Keratinocyte (primary cell): ENCODE measurements at regions not wholly inside any gene's neighbourhood (a gene's known extent, or its start where the extent isn't known, plus 50 kb on each side); places are given as distances from the start of the nearest gene placed in this dataset.

Source experiments
- DNase-seq: peaks from one replicate; pipeline ENCODE4 v3.0.0-alpha.2; 2011; ENCODE audit warnings: low read depth, missing footprints, low spot score
- FAIRE-seq: peaks from 2 replicates; lab custom pipeline; 2011; peaks lifted over from hg19 to GRCh38; lab: Jason Lieb, UNC
- H2AFZ ChIP-seq: 2 replicates; pipeline ENCODE4 v1.6.0; 2012; ENCODE audit warnings: low read length, control low read depth, inconsistent platforms; ENCODE audit not compliant: control insufficient read depth
- H3K27ac ChIP-seq: 2 replicates; pipeline ENCODE4 v1.5.1; 2011; ENCODE audit warnings: low read length; ENCODE audit not compliant: control insufficient read depth, insufficient read depth
- H3K27me3 ChIP-seq: 3 replicates; pipeline ENCODE4 v1.6.0; 2011; ENCODE audit warnings: low read length; ENCODE audit not compliant: control insufficient read depth, insufficient read depth; ENCODE audit errors: extremely low read depth
- H3K36me3 ChIP-seq, 2 experiments: 2 replicates in 1 of 2; 3 replicates in 1 of 2; pipeline ENCODE4 v1.5.1; 2011; ENCODE audit warnings: low read length in 2 of 2, mild to moderate bottlenecking in 1 of 2; ENCODE audit not compliant: control insufficient read depth in 2 of 2, insufficient read depth in 2 of 2; ENCODE audit errors: extremely low read depth in 1 of 2
- H3K4me1 ChIP-seq: 3 replicates; pipeline ENCODE4 v1.5.1; 2011; ENCODE audit warnings: low read length; ENCODE audit not compliant: control insufficient read depth, insufficient read depth; ENCODE audit errors: extremely low read depth
- H3K4me2 ChIP-seq: 3 replicates; pipeline ENCODE4 v1.6.0; 2011; ENCODE audit warnings: low read depth, low read length; ENCODE audit not compliant: control insufficient read depth, insufficient read depth; ENCODE audit errors: extremely low read depth
- H3K4me3 ChIP-seq, 3 experiments: fragments of 200-600 bp in 1 of 3; sonication (generic) in 1 of 3; 2 replicates in 2 of 3; 3 replicates in 1 of 3; pipeline ENCODE4 v1.5.1; 2011 to 2016; ENCODE audit warnings: low read length in 3 of 3, mild to moderate bottlenecking in 3 of 3, control low read depth in 2 of 3, inconsistent platforms in 1 of 3, low read depth in 1 of 3, mixed read lengths in 1 of 3, mixed run types in 1 of 3, moderate library complexity in 1 of 3; ENCODE audit not compliant: control insufficient read depth in 2 of 3, insufficient read depth in 2 of 3; ENCODE audit errors: extremely low read depth in 1 of 3
- H3K79me2 ChIP-seq: 2 replicates; pipeline ENCODE4 v1.6.0; 2012; ENCODE audit warnings: low read length; ENCODE audit not compliant: control insufficient read depth, insufficient read depth
- H3K9ac ChIP-seq: 3 replicates; pipeline ENCODE4 v1.6.0; 2011; ENCODE audit warnings: low read length; ENCODE audit not compliant: control insufficient read depth, insufficient read depth; ENCODE audit errors: extremely low read depth
- H3K9me1 ChIP-seq: 3 replicates; pipeline ENCODE4 v1.6.0; 2011; ENCODE audit warnings: low read length; ENCODE audit not compliant: control insufficient read depth, insufficient read depth; ENCODE audit errors: extremely low read depth
- H3K9me3 ChIP-seq: 2 replicates; pipeline ENCODE4 v1.5.1; 2012; ENCODE audit warnings: low read depth, low read length; ENCODE audit not compliant: control insufficient read depth
- H4K20me1 ChIP-seq: 3 replicates; pipeline ENCODE4 v1.6.0; 2011; ENCODE audit warnings: low read length; ENCODE audit not compliant: control insufficient read depth, insufficient read depth; ENCODE audit errors: extremely low read depth
- CTCF ChIP-seq, 3 experiments: IDR thresholded peaks in 1 of 3; conservative IDR thresholded peaks in 1 of 3; optimal IDR thresholded peaks in 1 of 3; 2 replicates in 2 of 3; 3 replicates in 1 of 3; pipeline versions ENCODE3 to v1.5.1; 2011; ENCODE audit warnings: low read length in 3 of 3, mild to moderate bottlenecking in 3 of 3, moderate library complexity in 2 of 3, control low read depth in 1 of 3, inconsistent platforms in 1 of 3; ENCODE audit not compliant: insufficient read depth in 2 of 3; ENCODE audit errors: extremely low read depth in 1 of 3
- EZH2 ChIP-seq: IDR thresholded peaks from one replicate; pipeline ENCODE4 v1.6.1; 2012; ENCODE audit warnings: inconsistent platforms, mild to moderate bottlenecking, low read length, moderate library complexity
- dilution Hi-C: fragments of 300-500 bp; cut with MboI; formaldehyde crosslinking; loops from one replicate; pipeline ENCODE4 v1.7.0; 2020; ENCODE audit warnings: low sequenced_read_pairs; ENCODE audit not compliant: extremely low pct_ligation_motif_present

DNA sequence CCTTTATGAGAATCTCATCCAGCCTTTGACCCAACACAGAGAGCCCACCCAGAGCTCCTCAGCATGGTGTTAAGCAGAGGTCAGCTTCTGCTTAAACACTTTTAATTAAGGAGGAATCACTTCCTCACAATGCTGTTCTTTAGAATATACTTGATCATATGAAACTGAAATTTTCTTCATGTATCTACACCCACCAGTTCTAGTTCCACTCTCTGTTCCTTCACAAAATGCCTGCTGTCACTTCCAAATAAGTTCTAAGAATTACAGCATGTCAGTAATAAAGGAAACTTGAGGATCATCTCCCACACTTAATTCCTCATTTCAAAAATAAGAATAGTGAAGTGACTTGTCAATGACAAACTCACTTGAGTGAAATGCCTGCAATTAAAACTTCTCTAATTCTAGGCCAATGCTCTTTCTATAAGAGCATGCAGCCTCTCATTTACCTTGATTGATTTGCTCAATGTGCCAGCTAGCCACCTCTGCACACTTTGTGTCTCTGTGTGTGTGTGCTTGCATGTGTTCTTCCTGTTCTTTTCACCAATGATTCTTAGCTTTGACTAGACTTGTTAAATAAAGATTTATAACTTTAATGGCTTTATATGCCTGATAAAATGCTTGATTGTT lies 356.3 kb downstream of the PLPP3 start:
- Histone ChIP-seq H3K27me3 (no peaks in the 10 kb centered on the region), H3K36me3 (no peaks in the 10 kb centered on the region), H3K79me2 (no peaks in the 10 kb centered on the region), H4K20me1 (no peaks in the 10 kb centered on the region), H3K9me3 (no peaks in the 10 kb centered on the region), H3K4me1 (no peaks in the 10 kb centered on the region), H2AFZ (no peak overlapping the region), H3K4me3 (no peak overlapping the region), H3K27ac (no peak overlapping the region), H3K4me2 (no peak overlapping the region), H3K9ac (no peak overlapping the region), H3K9me1 (no peaks in the 10 kb centered on the region)
- DNase-seq: no peak
- TF ChIP-seq CTCF (optimal IDR thresholded peaks at IDR 0.05 in 1 of 3, IDR thresholded peaks at IDR 0.05 in 1 of 3, conservative IDR thresholded peaks at IDR 0.05 in 1 of 3; ENCODE audit: extremely low read depth in 1 of 3, insufficient read depth in 2 of 3, low read length in 3 of 3): no peak
- no peak for FAIRE-seq
- dilution Hi-C loops: loop anchor here (25.0 kb wide), 1 partner anchor 711 kb away; no protein-coding TSS in a partner anchor

DNA sequence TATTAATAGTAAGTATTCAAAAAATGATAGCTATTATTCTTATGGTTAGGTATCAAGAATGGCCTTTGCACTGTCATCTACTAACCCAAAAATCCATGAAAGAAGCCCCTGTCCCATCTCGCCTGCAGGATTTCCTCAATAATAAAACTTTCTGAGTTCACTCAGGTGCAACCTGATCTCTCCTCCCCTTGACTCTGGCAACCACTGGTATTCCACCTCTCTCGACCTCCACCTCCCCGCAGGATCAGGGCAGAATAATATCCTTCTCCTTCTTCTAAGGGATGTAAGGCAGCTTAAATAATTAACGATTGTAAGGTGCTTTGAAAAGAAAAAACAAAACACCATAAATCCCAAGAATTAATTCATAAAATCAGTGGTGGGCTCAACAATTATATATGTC lies 359.3 kb downstream of the PLPP3 start:
- Histone ChIP-seq H3K27ac (no peak overlapping the region), H3K9me1 (no peaks in the 10 kb centered on the region), H3K4me2 (no peak overlapping the region), H3K4me3 (no peak overlapping the region), H3K9ac (no peak overlapping the region), H3K79me2 (no peaks in the 10 kb centered on the region), H3K36me3 (no peaks in the 10 kb centered on the region), H3K4me1 (no peaks in the 10 kb centered on the region), H4K20me1 (no peaks in the 10 kb centered on the region), H2AFZ (no peak overlapping the region), H3K27me3 (no peaks in the 10 kb centered on the region), H3K9me3 (no peaks in the 10 kb centered on the region)
- FAIRE-seq (no peak), DNase-seq (no peak)
- TF ChIP-seq EZH2: no peak
- no peak for TF ChIP-seq CTCF (optimal IDR thresholded peaks at IDR 0.05 in 1 of 3, IDR thresholded peaks at IDR 0.05 in 1 of 3, conservative IDR thresholded peaks at IDR 0.05 in 1 of 3; ENCODE audit: extremely low read depth in 1 of 3, insufficient read depth in 2 of 3, low read length in 3 of 3)
- dilution Hi-C loops: loop anchor here (25.0 kb wide), 1 partner anchor 708 kb away; no protein-coding TSS in a partner anchor
